ENCODE measurements at regions not wholly inside any gene's neighbourhood (a gene's known extent, or its start where the extent isn't known, plus 50 kb on each side); places are given as distances from the start of the nearest gene placed in this dataset.

DNA sequence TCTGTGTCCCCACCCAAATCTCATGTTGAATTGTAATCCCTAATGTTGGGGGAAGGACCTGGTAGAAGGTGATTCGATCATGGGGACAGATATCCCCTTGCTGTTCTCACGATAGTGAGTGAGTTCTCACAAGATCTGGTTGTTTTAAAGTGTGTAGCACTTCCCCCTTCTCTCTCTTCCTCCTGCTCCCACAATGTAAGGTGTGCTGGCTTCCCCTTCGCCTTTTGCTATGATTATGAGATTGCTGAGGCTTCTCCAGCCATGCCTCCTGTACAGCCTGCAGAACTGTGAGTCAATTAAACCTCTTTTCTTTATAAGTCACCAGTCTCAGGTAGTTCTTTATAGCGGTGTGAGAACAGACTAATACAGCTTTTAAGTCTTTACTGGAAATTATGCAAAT, 193.3 kb upstream of the RBBP8 start:
- H3K27me3 ChIP-seq (ENCODE audit: insufficient read depth, low read length), result no peaks in the 10 kb centered on the region
- intact Hi-C loops (cut with micrococcal nuclease), result no loop called here
- H2AFZ ChIP-seq (ENCODE audit: low read depth, low read length, poor library complexity, severe bottlenecking), result no peak overlapping the region
- H3K9me2 ChIP-seq (ENCODE audit: insufficient read depth), result 0 out of 2 replicates have a peak, but pooled peaks cover 9% of the 10 kb centered on the region
- H3K9me3 ChIP-seq (ENCODE audit: control insufficient read depth in 1 of 2, insufficient read depth in 1 of 2, low read depth in 1 of 2, low read length in 2 of 2), result no peaks in the 10 kb centered on the region
- no TSS peak for BruUV-seq (replicated peaks)
- H3K27ac ChIP-seq (ENCODE audit: low read depth, low read length), result no peak overlapping the region
- ChIA-PET CTCF (no interaction called here), RAD21 (ENCODE audit: low non-redundant PET in 1 of 2, low total read pairs in 2 of 2, uncharacterized antibody in 2 of 2, unreplicated experiment in 2 of 2) (no interaction called here), POLR2A (no interaction called here)
- no peak overlapping the region for H3K4me3 ChIP-seq (replicated peaks in 1 of 2; ENCODE audit: low read depth in 1 of 2, low read length in 2 of 2)
- no peak overlapping the region for H3K4me2 ChIP-seq (ENCODE audit: low read length)
- H3K9ac ChIP-seq (ENCODE audit: low read length), result no peak overlapping the region
- H4K20me1 ChIP-seq (ENCODE audit: insufficient read depth), result no peaks in the 10 kb centered on the region
- ATAC-seq (no peak), DNase-seq (ENCODE audit: low read depth, low spot score) (no peak)
- no peaks in the 10 kb centered on the region for H3K4me1 ChIP-seq (ENCODE audit: control insufficient read depth in 1 of 2, insufficient read depth in 2 of 2, low read length in 2 of 2)
- no peak for TF ChIP-seq SP1 (IDR thresholded peaks at IDR 0.05; ENCODE audit: low read depth)
- no peak for TF ChIP-seq JUND (IDR thresholded peaks at IDR 0.05)
- no peak for TF ChIP-seq FOSL1 (IDR thresholded peaks at IDR 0.05; ENCODE audit: low read depth)
- no peak for TF ChIP-seq EZH2 (IDR thresholded peaks at IDR 0.05)
- no peak for TF ChIP-seq ZFX (IDR thresholded peaks at IDR 0.05)
- no peak for TF ChIP-seq YY1 (IDR thresholded peaks at IDR 0.05; ENCODE audit: extremely low read depth, insufficient replicate concordance, low read depth, low read length)
- H3K79me2 ChIP-seq (ENCODE audit: insufficient read depth, low read length), result no peaks in the 10 kb centered on the region
- no peaks in the 10 kb centered on the region for H3K36me3 ChIP-seq (ENCODE audit: control insufficient read depth in 1 of 2, insufficient read depth in 2 of 2, low read length in 2 of 2)

DNA sequence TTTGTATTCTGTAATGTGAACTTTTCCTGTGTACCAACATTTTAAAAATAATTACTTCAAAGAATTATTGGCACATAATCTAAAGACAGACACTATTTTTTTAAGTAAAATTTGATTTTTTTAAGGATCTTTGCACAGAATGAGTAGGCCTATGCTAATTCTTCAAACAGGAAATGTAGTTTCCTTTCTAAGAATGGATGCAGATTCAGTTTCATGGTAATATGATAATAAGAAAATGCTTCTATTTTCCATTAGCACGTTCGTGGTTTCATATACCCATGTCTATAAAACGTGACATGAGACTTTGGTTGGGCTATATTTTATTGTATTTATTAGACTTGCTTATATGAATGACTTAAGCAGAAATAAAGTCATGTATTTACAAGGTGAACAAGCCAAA, 191.8 kb upstream of the RBBP8 start:
- RAD21 ChIA-PET (ENCODE audit: low non-redundant PET in 1 of 2, low total read pairs in 2 of 2, uncharacterized antibody in 2 of 2, unreplicated experiment in 2 of 2), result no interaction called here
- no peak overlapping the region for H2AFZ ChIP-seq (ENCODE audit: low read depth, low read length, poor library complexity, severe bottlenecking)
- 0 out of 2 replicates have a peak, but pooled peaks cover 9% of the 10 kb centered on the region for H3K9me2 ChIP-seq (ENCODE audit: insufficient read depth)
- no TSS peak for BruUV-seq (replicated peaks)
- POLR2A ChIA-PET, result no interaction called here
- TF ChIP-seq, protein P1, sequence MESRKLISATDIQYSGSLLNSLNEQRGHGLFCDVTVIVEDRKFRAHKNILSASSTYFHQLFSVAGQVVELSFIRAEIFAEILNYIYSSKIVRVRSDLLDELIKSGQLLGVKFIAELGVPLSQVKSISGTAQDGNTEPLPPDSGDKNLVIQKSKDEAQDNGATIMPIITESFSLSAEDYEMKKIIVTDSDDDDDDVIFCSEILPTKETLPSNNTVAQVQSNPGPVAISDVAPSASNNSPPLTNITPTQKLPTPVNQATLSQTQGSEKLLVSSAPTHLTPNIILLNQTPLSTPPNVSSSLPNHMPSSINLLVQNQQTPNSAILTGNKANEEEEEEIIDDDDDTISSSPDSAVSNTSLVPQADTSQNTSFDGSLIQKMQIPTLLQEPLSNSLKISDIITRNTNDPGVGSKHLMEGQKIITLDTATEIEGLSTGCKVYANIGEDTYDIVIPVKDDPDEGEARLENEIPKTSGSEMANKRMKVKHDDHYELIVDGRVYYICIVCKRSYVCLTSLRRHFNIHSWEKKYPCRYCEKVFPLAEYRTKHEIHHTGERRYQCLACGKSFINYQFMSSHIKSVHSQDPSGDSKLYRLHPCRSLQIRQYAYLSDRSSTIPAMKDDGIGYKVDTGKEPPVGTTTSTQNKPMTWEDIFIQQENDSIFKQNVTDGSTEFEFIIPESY (IDR thresholded peaks at IDR 0.05; ENCODE audit: extremely low read depth, insufficient replicate concordance, low read length), result no peak
- TF ChIP-seq ZFX (IDR thresholded peaks at IDR 0.05) (no peak), SRF (IDR thresholded peaks at IDR 0.05; ENCODE audit: low read depth) (no peak), EZH2phosphoT487 (IDR thresholded peaks at IDR 0.05; ENCODE audit: borderline replicate concordance) (no peak), FOSL1 (IDR thresholded peaks at IDR 0.05; ENCODE audit: low read depth) (no peak), ZNF274 (IDR thresholded peaks at IDR 0.05; ENCODE audit: low read depth, low read length) (no peak), EGR1 (IDR thresholded peaks at IDR 0.05; ENCODE audit: low read depth) (no peak), JUND (IDR thresholded peaks at IDR 0.05) (no peak), CEBPB (IDR thresholded peaks at IDR 0.05; ENCODE audit: low read depth) (no peak), POLR2AphosphoS5 (IDR thresholded peaks at IDR 0.05; ENCODE audit: low read depth, low read length) (no peak)
- TF ChIP-seq, protein P2, sequence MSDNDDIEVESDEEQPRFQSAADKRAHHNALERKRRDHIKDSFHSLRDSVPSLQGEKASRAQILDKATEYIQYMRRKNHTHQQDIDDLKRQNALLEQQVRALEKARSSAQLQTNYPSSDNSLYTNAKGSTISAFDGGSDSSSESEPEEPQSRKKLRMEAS (IDR thresholded peaks at IDR 0.05), result no peak
- no peaks in the 10 kb centered on the region for H3K9me3 ChIP-seq (ENCODE audit: control insufficient read depth in 1 of 2, insufficient read depth in 1 of 2, low read depth in 1 of 2, low read length in 2 of 2)
- H3K27me3 ChIP-seq (ENCODE audit: insufficient read depth, low read length), result no peaks in the 10 kb centered on the region
- no peak overlapping the region for H3K9ac ChIP-seq (ENCODE audit: low read length)
- no peak for ATAC-seq
- intact Hi-C loops (cut with micrococcal nuclease), result no loop called here
- no peak for DNase-seq (ENCODE audit: low read depth, low spot score)
- no peak overlapping the region for H3K4me2 ChIP-seq (ENCODE audit: low read length)
- no peaks in the 10 kb centered on the region for H3K79me2 ChIP-seq (ENCODE audit: insufficient read depth, low read length)
- CTCF ChIA-PET, result no interaction called here
- no peaks in the 10 kb centered on the region for H3K4me1 ChIP-seq (ENCODE audit: control insufficient read depth in 1 of 2, insufficient read depth in 2 of 2, low read length in 2 of 2)
- H3K27ac ChIP-seq (ENCODE audit: low read depth, low read length), result no peak overlapping the region
- H3K36me3 ChIP-seq (ENCODE audit: control insufficient read depth in 1 of 2, insufficient read depth in 2 of 2, low read length in 2 of 2), result no peaks in the 10 kb centered on the region
- no peaks in the 10 kb centered on the region for H4K20me1 ChIP-seq (ENCODE audit: insufficient read depth)
- H3K4me3 ChIP-seq (replicated peaks in 1 of 2; ENCODE audit: low read depth in 1 of 2, low read length in 2 of 2), result no peak overlapping the region

All from HCT116 (cell line).